ENCODE measurements at regions not wholly inside any gene's neighbourhood (a gene's known extent, or its start where the extent isn't known, plus 50 kb on each side); places are given as distances from the start of the nearest gene placed in this dataset.

GRCh38 chr2:105451571-105452166 lies 52.8 kb upstream of the FHL2 start:
- DNase-seq: no peak
- no peak overlapping the region for H3K27ac ChIP-seq (ENCODE audit: low read length)
- WGBS (ENCODE audit: insufficient coverage, low lambda C conversion rate): 40% methylated on average over 1 of the region's 5 CpGs
- H3K4me1 ChIP-seq (ENCODE audit: control insufficient read depth, insufficient read depth, low read length): peaks cover 20% of the 10 kb centered on the region
- H3K9me3 ChIP-seq (ENCODE audit: control insufficient read depth, low read depth, low read length): no peaks in the 10 kb centered on the region
- no peaks in the 10 kb centered on the region for H3K36me3 ChIP-seq (ENCODE audit: control insufficient read depth, insufficient read depth, low read length)
- no peak overlapping the region for H3K4me3 ChIP-seq (ENCODE audit: low read length)
- H3K27me3 ChIP-seq (ENCODE audit: control insufficient read depth, insufficient read depth, low read length): no peaks in the 10 kb centered on the region

- H3K27ac ChIP-seq (ENCODE audit: low read length): no peak overlapping the region
- H3K27me3 ChIP-seq (ENCODE audit: control insufficient read depth, insufficient read depth, low read length): no peaks in the 10 kb centered on the region
- WGBS (ENCODE audit: insufficient coverage, low lambda C conversion rate): no CpG with 5 or more reads among the region's 6 CpGs
- H3K9me3 ChIP-seq (ENCODE audit: control insufficient read depth, low read depth, low read length): no peaks in the 10 kb centered on the region
- no peak overlapping the region for H3K4me3 ChIP-seq (ENCODE audit: low read length)
- peaks cover 16% of the 10 kb centered on the region for H3K4me1 ChIP-seq (ENCODE audit: control insufficient read depth, insufficient read depth, low read length)
- H3K36me3 ChIP-seq (ENCODE audit: control insufficient read depth, insufficient read depth, low read length): no peaks in the 10 kb centered on the region
- no peak for DNase-seq
Observed at GRCh38 chr2:105450471-105450870, 51.6 kb upstream of the FHL2 start.

GRCh38 chr2:105449076-105449475 lies 50.2 kb upstream of the FHL2 start:
- Histone ChIP-seq H3K9me3 (ENCODE audit: control insufficient read depth, low read depth, low read length) (no peaks in the 10 kb centered on the region), H3K27me3 (ENCODE audit: control insufficient read depth, insufficient read depth, low read length) (no peaks in the 10 kb centered on the region), H3K4me1 (ENCODE audit: control insufficient read depth, insufficient read depth, low read length) (peaks cover 11% of the 10 kb centered on the region), H3K4me3 (ENCODE audit: low read length) (no peak overlapping the region), H3K27ac (ENCODE audit: low read length) (peak overlapping the region; percentile 36), H3K36me3 (ENCODE audit: control insufficient read depth, insufficient read depth, low read length) (no peaks in the 10 kb centered on the region)
- DNase-seq: peak; percentile 83 to 95
- WGBS (ENCODE audit: insufficient coverage, low lambda C conversion rate): no CpG with 5 or more reads among the region's 3 CpGs
